Inflammatory macrophage treated with lipopolysaccharide for 1 hour (primary cell): ENCODE measurements at regions not wholly inside any gene's neighbourhood (a gene's known extent, or its start where the extent isn't known, plus 50 kb on each side); places are given as distances from the start of the nearest gene placed in this dataset.

Experiments used
- DNase-seq, 2 donors: peaks; one replicate each; pipeline ENCODE4 v3.0.0-alpha.2; 2020 to 2022

GRCh38 chr21:43331962-43332828, 94.7 kb downstream of the SIK1 start:
- peak; percentile 53 to 91 for DNase-seq

- no peak for DNase-seq
Measured at GRCh38 chr21:43331111-43331961, 95.6 kb downstream of the SIK1 start.

- no peak for DNase-seq
Measured at GRCh38 chr21:43330306-43330881, 96.5 kb downstream of the SIK1 start.

GRCh38 chr21:43329711-43330269, 97.1 kb downstream of the SIK1 start:
- no peak for DNase-seq

- no peak for DNase-seq
Measured at GRCh38 chr21:43328958-43329691, 97.8 kb downstream of the SIK1 start.

GRCh38 chr21:43328185-43328957, 98.6 kb downstream of the SIK1 start:
- DNase-seq = peak in 1 of 2 donors; percentile 38

GRCh38 chr21:43325968-43326715, 100.8 kb downstream of the SIK1 start:
- peak; percentile 52 to 67 for DNase-seq

GRCh38 chr21:43325036-43325435, 101.9 kb downstream of the SIK1 start:
- DNase-seq = no peak

- no peak for DNase-seq
Measured at GRCh38 chr21:43324596-43324995, 102.3 kb downstream of the SIK1 start.

GRCh38 chr21:43323244-43324005, 103.5 kb downstream of the SIK1 start:
- DNase-seq = no peak

GRCh38 chr21:43322805-43323204, 104.1 kb downstream of the SIK1 start:
- no peak for DNase-seq

GRCh38 chr21:43322311-43322710, 104.6 kb downstream of the SIK1 start:
- no peak for DNase-seq

GRCh38 chr21:43321611-43322010, 105.3 kb downstream of the SIK1 start:
- no peak for DNase-seq

GRCh38 chr21:43321111-43321510, 105.8 kb downstream of the SIK1 start:
- no peak for DNase-seq

GRCh38 chr21:43320526-43320925, 106.4 kb downstream of the SIK1 start:
- DNase-seq = no peak

- DNase-seq = no peak
Measured at GRCh38 chr21:43318841-43319781, 107.8 kb downstream of the SIK1 start.

- no peak for DNase-seq
Measured at GRCh38 chr21:43318368-43318767, 108.6 kb downstream of the SIK1 start.

- no peak for DNase-seq
Measured at GRCh38 chr21:43317959-43318358, 109.0 kb downstream of the SIK1 start.

GRCh38 chr21:43317254-43317748, 109.6 kb downstream of the SIK1 start:
- DNase-seq = no peak
